PFSK-1 (cell line): ENCODE measurements at regions not wholly inside any gene's neighbourhood (a gene's known extent, or its start where the extent isn't known, plus 50 kb on each side); places are given as distances from the start of the nearest gene placed in this dataset.

Source experiments
- POLR2AphosphoS5 ChIP-seq: IDR thresholded peaks from 2 replicates; pipeline ENCODE4 v1.6.1; 2012; ENCODE audit warnings: low read depth, mild to moderate bottlenecking, control low read depth, low read length, moderate library complexity
- TAF1 ChIP-seq: IDR thresholded peaks from 2 replicates; pipeline ENCODE4 v1.6.1; 2012; ENCODE audit warnings: low read length, control low read depth, borderline replicate concordance; ENCODE audit not compliant: insufficient read depth
- TF ChIP-seq, protein P1 (sequence below), 2 experiments: IDR thresholded peaks; 2 replicates each; pipeline versions ENCODE4 v1.6.1 to v1.8.0; 2011 to 2012; ENCODE audit warnings: low read depth in 2 of 2, low read length in 2 of 2, control low read depth in 1 of 2, inconsistent platforms in 1 of 2, mild to moderate bottlenecking in 1 of 2, moderate library complexity in 1 of 2; ENCODE audit not compliant: insufficient read depth in 1 of 2

DNA sequence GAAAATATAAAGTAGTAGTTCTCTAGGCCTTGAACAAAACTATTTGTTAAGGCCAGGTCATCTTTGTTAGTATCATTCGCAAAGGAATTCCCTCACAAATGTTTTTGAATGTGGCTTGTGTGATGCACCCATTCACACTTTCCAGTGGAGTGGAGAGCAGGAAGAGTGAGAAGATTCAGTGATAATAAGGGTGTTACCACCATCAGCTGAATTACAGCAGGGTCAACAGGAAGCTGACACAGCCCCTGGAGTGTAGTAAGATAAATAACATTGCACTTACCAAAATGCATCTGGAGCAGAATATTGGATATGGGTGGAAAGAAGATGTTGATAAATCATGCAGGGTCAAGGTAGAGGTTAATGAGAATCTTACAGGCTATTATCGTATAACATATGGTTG is 231.0 kb downstream of the DSC3 start:
- TF ChIP-seq, protein P1, sequence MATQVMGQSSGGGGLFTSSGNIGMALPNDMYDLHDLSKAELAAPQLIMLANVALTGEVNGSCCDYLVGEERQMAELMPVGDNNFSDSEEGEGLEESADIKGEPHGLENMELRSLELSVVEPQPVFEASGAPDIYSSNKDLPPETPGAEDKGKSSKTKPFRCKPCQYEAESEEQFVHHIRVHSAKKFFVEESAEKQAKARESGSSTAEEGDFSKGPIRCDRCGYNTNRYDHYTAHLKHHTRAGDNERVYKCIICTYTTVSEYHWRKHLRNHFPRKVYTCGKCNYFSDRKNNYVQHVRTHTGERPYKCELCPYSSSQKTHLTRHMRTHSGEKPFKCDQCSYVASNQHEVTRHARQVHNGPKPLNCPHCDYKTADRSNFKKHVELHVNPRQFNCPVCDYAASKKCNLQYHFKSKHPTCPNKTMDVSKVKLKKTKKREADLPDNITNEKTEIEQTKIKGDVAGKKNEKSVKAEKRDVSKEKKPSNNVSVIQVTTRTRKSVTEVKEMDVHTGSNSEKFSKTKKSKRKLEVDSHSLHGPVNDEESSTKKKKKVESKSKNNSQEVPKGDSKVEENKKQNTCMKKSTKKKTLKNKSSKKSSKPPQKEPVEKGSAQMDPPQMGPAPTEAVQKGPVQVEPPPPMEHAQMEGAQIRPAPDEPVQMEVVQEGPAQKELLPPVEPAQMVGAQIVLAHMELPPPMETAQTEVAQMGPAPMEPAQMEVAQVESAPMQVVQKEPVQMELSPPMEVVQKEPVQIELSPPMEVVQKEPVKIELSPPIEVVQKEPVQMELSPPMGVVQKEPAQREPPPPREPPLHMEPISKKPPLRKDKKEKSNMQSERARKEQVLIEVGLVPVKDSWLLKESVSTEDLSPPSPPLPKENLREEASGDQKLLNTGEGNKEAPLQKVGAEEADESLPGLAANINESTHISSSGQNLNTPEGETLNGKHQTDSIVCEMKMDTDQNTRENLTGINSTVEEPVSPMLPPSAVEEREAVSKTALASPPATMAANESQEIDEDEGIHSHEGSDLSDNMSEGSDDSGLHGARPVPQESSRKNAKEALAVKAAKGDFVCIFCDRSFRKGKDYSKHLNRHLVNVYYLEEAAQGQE (IDR thresholded peaks at IDR 0.05; ENCODE audit: insufficient read depth in 1 of 2, low read depth in 2 of 2, low read length in 2 of 2), result no peak
- TF ChIP-seq POLR2AphosphoS5, result no peak
- no peak for TF ChIP-seq TAF1
